ENCODE measurements at regions not wholly inside any gene's neighbourhood (a gene's known extent, or its start where the extent isn't known, plus 50 kb on each side); places are given as distances from the start of the nearest gene placed in this dataset.

GRCh38 chr6:140533526-140533925 is 1159.1 kb upstream of the CITED2 start:
- intact Hi-C loops (cut with micrococcal nuclease; ENCODE audit: unreplicated experiment), result no loop called here
- H3K27me3 ChIP-seq (replicated peaks; ENCODE audit: insufficient read depth, low read depth, low read length, poor library complexity), result no peaks in the 10 kb centered on the region
- BruUV-seq (replicated peaks), result no TSS peak
- no peak overlapping the region for H3K4me3 ChIP-seq (ENCODE audit: low read depth, low read length, poor library complexity, severe bottlenecking)
- H3K4me1 ChIP-seq (ENCODE audit: insufficient read depth, low read length, poor library complexity, severe bottlenecking), result peaks cover 13% of the 10 kb centered on the region
- POLR2A ChIA-PET (ENCODE audit: low non-redundant PET), result no interaction called here
- CTCF ChIA-PET, result no interaction called here
- no peaks in the 10 kb centered on the region for H3K36me3 ChIP-seq (ENCODE audit: insufficient read depth, low read length, poor library complexity, severe bottlenecking)
- DNase-seq (ENCODE audit: low spot score), result no peak
- TF ChIP-seq EZH2 (IDR thresholded peaks at IDR 0.05; ENCODE audit: borderline replicate concordance, low read depth, low read length, poor library complexity, severe bottlenecking) (no peak), CTCF (conservative IDR thresholded peaks at IDR 0.05; ENCODE audit: low read depth, low read length) (no peak)
- no peak overlapping the region for H3K27ac ChIP-seq (ENCODE audit: low read depth, low read length, poor library complexity, severe bottlenecking)
- H3K9me3 ChIP-seq (ENCODE audit: low read depth, low read length, poor library complexity, severe bottlenecking), result peaks cover 23% of the 10 kb centered on the region

- no peak for DNase-seq (ENCODE audit: low spot score)
- intact Hi-C loops (cut with micrococcal nuclease; ENCODE audit: unreplicated experiment), result no loop called here
- Histone ChIP-seq H3K27ac (ENCODE audit: low read depth, low read length, poor library complexity, severe bottlenecking) (no peak overlapping the region), H3K9me3 (ENCODE audit: low read depth, low read length, poor library complexity, severe bottlenecking) (no peaks in the 10 kb centered on the region), H3K4me1 (ENCODE audit: insufficient read depth, low read length, poor library complexity, severe bottlenecking) (no peaks in the 10 kb centered on the region), H3K36me3 (ENCODE audit: insufficient read depth, low read length, poor library complexity, severe bottlenecking) (no peaks in the 10 kb centered on the region), H3K27me3 (replicated peaks; ENCODE audit: insufficient read depth, low read depth, low read length, poor library complexity) (no peaks in the 10 kb centered on the region), H3K4me3 (ENCODE audit: low read depth, low read length, poor library complexity, severe bottlenecking) (no peak overlapping the region)
- CTCF ChIA-PET, result no interaction called here
- BruUV-seq (replicated peaks), result no TSS peak
- POLR2A ChIA-PET (ENCODE audit: low non-redundant PET), result no interaction called here
- TF ChIP-seq CTCF (conservative IDR thresholded peaks at IDR 0.05; ENCODE audit: low read depth, low read length), result no peak
- no peak for TF ChIP-seq EZH2 (IDR thresholded peaks at IDR 0.05; ENCODE audit: borderline replicate concordance, low read depth, low read length, poor library complexity, severe bottlenecking)
Measured at GRCh38 chr6:140504776-140505175, 1130.3 kb upstream of the CITED2 start.

GRCh38 chr6:140500849-140501248 is 1126.4 kb upstream of the CITED2 start:
- Histone ChIP-seq H3K4me3 (ENCODE audit: low read depth, low read length, poor library complexity, severe bottlenecking) (no peak overlapping the region), H3K27ac (ENCODE audit: low read depth, low read length, poor library complexity, severe bottlenecking) (no peak overlapping the region), H3K27me3 (replicated peaks; ENCODE audit: insufficient read depth, low read depth, low read length, poor library complexity) (no peaks in the 10 kb centered on the region), H3K9me3 (ENCODE audit: low read depth, low read length, poor library complexity, severe bottlenecking) (no peaks in the 10 kb centered on the region), H3K4me1 (ENCODE audit: insufficient read depth, low read length, poor library complexity, severe bottlenecking) (no peaks in the 10 kb centered on the region), H3K36me3 (ENCODE audit: insufficient read depth, low read length, poor library complexity, severe bottlenecking) (no peaks in the 10 kb centered on the region)
- DNase-seq (ENCODE audit: low spot score), result no peak
- TF ChIP-seq EZH2 (IDR thresholded peaks at IDR 0.05; ENCODE audit: borderline replicate concordance, low read depth, low read length, poor library complexity, severe bottlenecking) (no peak), CTCF (conservative IDR thresholded peaks at IDR 0.05; ENCODE audit: low read depth, low read length) (no peak)
- BruUV-seq (replicated peaks), result no TSS peak
- intact Hi-C loops (cut with micrococcal nuclease; ENCODE audit: unreplicated experiment), result no loop called here
- POLR2A ChIA-PET (ENCODE audit: low non-redundant PET), result no interaction called here
- CTCF ChIA-PET, result no interaction called here

Data from A673 (cell line).